PC-3 (cell line): ENCODE measurements at regions not wholly inside any gene's neighbourhood (a gene's known extent, or its start where the extent isn't known, plus 50 kb on each side); places are given as distances from the start of the nearest gene placed in this dataset.

Source experiments
- ATAC-seq: fragments of 200-7000 bp; cut with Tn5 transposase; 2 replicates; pipeline ENCODE4 v1.9.1; 2020; ENCODE audit warnings: mild to moderate bottlenecking, moderate library complexity
- BruUV-seq: library from RNA; stranded (reverse); fragments of 400-500 nt; replicated peaks from 2 replicates; lab custom pipeline; 2021; lab: Mats Ljungman, UMichigan
- CTCF ChIA-PET: fragments of 300-600 bp; sonication (Branson Sonifier 250); formaldehyde crosslinking; loops from one replicate; lab custom pipeline; 2022; ENCODE audit warnings: antibody characterized with exemption; lab: Charles Lee
- POLR2A ChIA-PET: fragments of 300-600 bp; sonication (Branson Sonifier 250); formaldehyde crosslinking; loops from one replicate; lab custom pipeline; 2022; ENCODE audit warnings: antibody characterized with exemption; ENCODE audit not compliant: unreplicated experiment; lab: Charles Lee
- DNase-seq: peaks from one replicate; pipeline ENCODE4 v3.0.0-alpha.2; 2015
- H2AFZ ChIP-seq: fragments of 300-600 bp; sonication (generic); 2 replicates; pipeline ENCODE4 v1.6.0; 2016; ENCODE audit warnings: antibody characterized with exemption, low read length
- H3F3A ChIP-seq: fragments of 300-600 bp; sonication (generic); one replicate; pipeline ENCODE4 v1.6.0; 2017; ENCODE audit warnings: antibody characterized with exemption, low read length, control low read depth, mild to moderate bottlenecking; ENCODE audit not compliant: unreplicated experiment
- H3K27ac ChIP-seq: fragments of 300-600 bp; sonication (generic); 2 replicates; pipeline ENCODE4 v1.5.1; 2016; ENCODE audit warnings: mild to moderate bottlenecking, low read length
- H3K27me3 ChIP-seq: fragments of 300-600 bp; sonication (generic); 2 replicates; pipeline ENCODE4 v1.6.1; 2016; ENCODE audit warnings: low read length, mixed read lengths
- H3K36me3 ChIP-seq: fragments of 300-600 bp; sonication (generic); 2 replicates; pipeline ENCODE4 v1.6.1; 2016; ENCODE audit warnings: low read depth, mixed run types, low read length, mixed read lengths
- H3K4me1 ChIP-seq: fragments of 300-600 bp; sonication (generic); 2 replicates; pipeline ENCODE4 v1.5.1; 2016; ENCODE audit warnings: low read length; ENCODE audit not compliant: insufficient read depth
- H3K4me2 ChIP-seq: fragments of 300-600 bp; sonication (generic); 2 replicates; pipeline ENCODE4 v1.6.0; 2016; ENCODE audit warnings: low read length
- H3K4me3 ChIP-seq: fragments of 300-600 bp; sonication (generic); 2 replicates; pipeline ENCODE4 v1.5.1; 2016; ENCODE audit warnings: mild to moderate bottlenecking, low read length, mixed read lengths
- H3K79me2 ChIP-seq: fragments of 300-600 bp; sonication (generic); 2 replicates; pipeline ENCODE4 v1.6.1; 2017; ENCODE audit warnings: low read length, mixed read lengths
- H3K9ac ChIP-seq: fragments of 300-600 bp; sonication (generic); 2 replicates; pipeline ENCODE4 v1.6.0; 2016; ENCODE audit warnings: mild to moderate bottlenecking, low read length
- H3K9me2 ChIP-seq: fragments of 300-600 bp; sonication (generic); replicated peaks from 2 replicates; pipeline ENCODE4 v1.6.1; 2016; ENCODE audit warnings: mixed run types, low read length, mixed read lengths
- H3K9me3 ChIP-seq: fragments of 300-600 bp; sonication (generic); 2 replicates; pipeline ENCODE4 v1.6.1; 2016; ENCODE audit warnings: low read length, mixed read lengths
- H4K20me1 ChIP-seq: fragments of 300-600 bp; sonication (generic); 2 replicates; pipeline ENCODE4 v1.6.1; 2016; ENCODE audit warnings: low read length, mixed read lengths
- EZH2 ChIP-seq: fragments of 300-600 bp; sonication (generic); IDR thresholded peaks from one replicate; pipeline ENCODE4 v1.6.1; 2017; ENCODE audit warnings: antibody characterized with exemption, mild to moderate bottlenecking, low read length; ENCODE audit not compliant: unreplicated experiment
- EZH2phosphoT487 ChIP-seq: fragments of 300-600 bp; sonication (generic); IDR thresholded peaks from 2 replicates; pipeline ENCODE4 v1.6.1; 2018; ENCODE audit warnings: mild to moderate bottlenecking, antibody characterized with exemption, low read length, borderline replicate concordance
- intact Hi-C: fragments of 100-400 bp; cut with micrococcal nuclease; formaldehyde crosslinking; loops from 2 replicates; pipeline ENCODE4 v1.9.0; 2023
- TF ChIP-seq, protein P1 (sequence below): fragments of 300-600 bp; sonication (generic); conservative IDR thresholded peaks from 2 replicates; pipeline ENCODE4 v1.5.1; 2017; ENCODE audit warnings: antibody characterized with exemption, low read depth, mild to moderate bottlenecking, low read length

DNA sequence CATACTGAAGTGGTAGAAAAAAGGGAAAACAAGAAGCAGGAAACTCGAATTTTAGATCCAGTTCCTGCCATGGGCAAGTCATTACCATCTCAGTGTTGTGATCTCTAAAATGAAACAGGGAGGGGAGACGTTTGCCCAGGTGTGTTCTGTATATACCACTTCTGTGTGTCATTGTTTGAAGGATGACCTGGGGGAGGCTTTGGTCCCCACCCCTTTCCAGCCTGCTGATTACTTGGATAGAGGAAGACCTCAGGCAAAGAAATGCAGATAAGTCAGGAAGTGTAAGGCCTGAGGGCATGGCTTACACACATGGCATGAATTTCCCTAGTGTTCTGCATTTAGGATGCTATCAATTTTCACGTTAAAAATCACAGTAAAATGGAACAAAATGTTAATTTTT is 205.2 kb upstream of the CXCR4 start:
- Histone ChIP-seq H3K9ac (no peak overlapping the region), H4K20me1 (no peaks in the 10 kb centered on the region), H3K4me1 (peaks cover 6% of the 10 kb centered on the region; the same call in 1 of the 2 replicates), H3K4me2 (no peak overlapping the region), H3K27ac (no peak overlapping the region), H3K27me3 (peaks cover 30% of the 10 kb centered on the region), H3K79me2 (no peaks in the 10 kb centered on the region), H3K9me2 (no peaks in the 10 kb centered on the region), H3K4me3 (no peak overlapping the region), H3F3A (no peaks in the 10 kb centered on the region), H3K9me3 (no peaks in the 10 kb centered on the region), H2AFZ (no peak overlapping the region), H3K36me3 (no peaks in the 10 kb centered on the region)
- intact Hi-C loops = no loop called here
- ChIA-PET CTCF (no interaction called here), POLR2A (no interaction called here)
- BruUV-seq = no TSS peak
- DNase-seq (peak; percentile 30), ATAC-seq (no peak)
- TF ChIP-seq, protein P1, sequence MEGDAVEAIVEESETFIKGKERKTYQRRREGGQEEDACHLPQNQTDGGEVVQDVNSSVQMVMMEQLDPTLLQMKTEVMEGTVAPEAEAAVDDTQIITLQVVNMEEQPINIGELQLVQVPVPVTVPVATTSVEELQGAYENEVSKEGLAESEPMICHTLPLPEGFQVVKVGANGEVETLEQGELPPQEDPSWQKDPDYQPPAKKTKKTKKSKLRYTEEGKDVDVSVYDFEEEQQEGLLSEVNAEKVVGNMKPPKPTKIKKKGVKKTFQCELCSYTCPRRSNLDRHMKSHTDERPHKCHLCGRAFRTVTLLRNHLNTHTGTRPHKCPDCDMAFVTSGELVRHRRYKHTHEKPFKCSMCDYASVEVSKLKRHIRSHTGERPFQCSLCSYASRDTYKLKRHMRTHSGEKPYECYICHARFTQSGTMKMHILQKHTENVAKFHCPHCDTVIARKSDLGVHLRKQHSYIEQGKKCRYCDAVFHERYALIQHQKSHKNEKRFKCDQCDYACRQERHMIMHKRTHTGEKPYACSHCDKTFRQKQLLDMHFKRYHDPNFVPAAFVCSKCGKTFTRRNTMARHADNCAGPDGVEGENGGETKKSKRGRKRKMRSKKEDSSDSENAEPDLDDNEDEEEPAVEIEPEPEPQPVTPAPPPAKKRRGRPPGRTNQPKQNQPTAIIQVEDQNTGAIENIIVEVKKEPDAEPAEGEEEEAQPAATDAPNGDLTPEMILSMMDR = no peak
- TF ChIP-seq EZH2phosphoT487 = no peak
- TF ChIP-seq EZH2 = no peak

DNA sequence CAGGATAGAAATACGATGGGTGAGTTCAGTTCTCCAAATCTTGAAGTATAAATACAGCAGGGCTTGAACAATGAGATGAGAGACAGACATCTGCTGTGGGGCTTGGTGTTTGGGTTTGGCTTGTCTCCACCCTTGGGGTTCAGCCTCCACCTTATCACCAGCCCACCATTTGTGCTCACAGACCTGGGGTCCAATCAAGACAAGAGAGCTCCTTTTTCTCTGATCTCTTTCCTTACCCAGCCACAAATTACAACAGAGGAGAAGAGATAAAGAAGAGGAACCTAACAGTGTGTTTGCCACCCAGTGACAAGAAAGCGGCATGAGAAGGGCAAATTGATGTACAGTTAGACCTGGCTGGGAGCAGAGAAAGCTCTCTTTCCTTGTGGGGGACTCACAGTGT is 204.5 kb upstream of the CXCR4 start:
- Histone ChIP-seq H3K9me2 (no peaks in the 10 kb centered on the region), H4K20me1 (no peaks in the 10 kb centered on the region), H2AFZ (no peak overlapping the region), H3K27me3 (peaks cover 34% of the 10 kb centered on the region), H3K9ac (no peak overlapping the region), H3K36me3 (no peaks in the 10 kb centered on the region), H3F3A (no peaks in the 10 kb centered on the region), H3K27ac (no peak overlapping the region), H3K4me2 (no peak overlapping the region), H3K79me2 (no peaks in the 10 kb centered on the region), H3K4me3 (no peak overlapping the region), H3K4me1 (peaks cover 6% of the 10 kb centered on the region; the same call in 1 of the 2 replicates), H3K9me3 (no peaks in the 10 kb centered on the region)
- POLR2A ChIA-PET = no interaction called here
- DNase-seq (no peak), ATAC-seq (no peak)
- TF ChIP-seq EZH2 (no peak), EZH2phosphoT487 (no peak)
- TF ChIP-seq, protein P1 = no peak
- intact Hi-C loops = no loop called here
- BruUV-seq = no TSS peak
- CTCF ChIA-PET = no interaction called here

DNA sequence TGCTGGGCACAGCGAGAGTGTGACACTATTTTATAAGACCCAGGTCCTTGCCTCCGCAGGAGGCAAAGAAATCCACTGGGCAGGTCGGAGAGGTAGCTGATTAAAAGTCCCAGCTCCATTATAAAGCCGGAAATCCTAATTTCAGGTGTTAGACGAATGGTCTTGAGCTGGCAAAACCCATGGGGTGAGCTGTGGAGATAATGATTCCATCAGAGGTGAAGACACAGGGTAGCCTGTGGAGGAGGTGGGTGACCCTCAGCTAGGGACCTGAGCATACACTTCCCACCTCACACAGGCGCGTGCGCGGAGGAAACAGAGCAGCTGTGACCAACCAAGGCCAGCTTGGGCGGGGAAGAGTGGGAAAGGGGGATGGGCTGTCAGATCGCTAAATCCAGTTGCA is 201.7 kb upstream of the CXCR4 start:
- ATAC-seq = no peak
- CTCF ChIA-PET = no interaction called here

More for the DNA sequence above, 201.7 kb upstream of the CXCR4 start:
- no peaks in the 10 kb centered on the region for H3K4me1 ChIP-seq
- H3K4me3 ChIP-seq = no peak overlapping the region
- no peaks in the 10 kb centered on the region for H3F3A ChIP-seq
- H3K27ac ChIP-seq = no peak overlapping the region
- no TSS peak for BruUV-seq
- H3K9me2 ChIP-seq = no peaks in the 10 kb centered on the region
- DNase-seq = no peak
- no peak overlapping the region for H2AFZ ChIP-seq
- no peaks in the 10 kb centered on the region for H3K36me3 ChIP-seq
- H3K79me2 ChIP-seq = no peaks in the 10 kb centered on the region
- H3K27me3 ChIP-seq = peaks cover 58% of the 10 kb centered on the region
- TF ChIP-seq, protein P1 = no peak
- TF ChIP-seq EZH2 = no peak
- no peak for TF ChIP-seq EZH2phosphoT487
- intact Hi-C loops = no loop called here
- POLR2A ChIA-PET = no interaction called here
- no peak overlapping the region for H3K4me2 ChIP-seq
- no peaks in the 10 kb centered on the region for H4K20me1 ChIP-seq
- H3K9ac ChIP-seq = no peak overlapping the region
- no peaks in the 10 kb centered on the region for H3K9me3 ChIP-seq
